ENCODE measurements at regions not wholly inside any gene's neighbourhood (a gene's known extent, or its start where the extent isn't known, plus 50 kb on each side); places are given as distances from the start of the nearest gene placed in this dataset.

DNA sequence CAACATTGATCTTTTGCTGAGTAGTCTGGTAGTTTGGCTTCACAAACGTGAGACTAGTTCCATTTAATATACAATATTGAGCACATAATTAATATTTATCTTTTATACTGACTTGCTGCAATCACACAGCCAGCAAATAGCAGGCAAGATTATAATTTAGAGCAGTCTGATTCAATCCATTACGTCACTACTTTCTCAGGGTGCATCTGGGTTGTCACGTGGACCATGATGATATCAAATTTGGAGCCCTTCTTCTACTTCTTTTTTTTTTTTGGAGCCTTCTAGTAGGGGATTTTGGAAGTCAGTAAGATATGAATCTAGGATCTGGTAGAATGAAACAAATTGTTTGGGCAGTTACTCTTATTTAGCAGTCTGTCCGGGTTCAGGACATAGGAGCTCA is 100.6 kb upstream of the SLC5A9 start:
- TF ChIP-seq, protein P1, sequence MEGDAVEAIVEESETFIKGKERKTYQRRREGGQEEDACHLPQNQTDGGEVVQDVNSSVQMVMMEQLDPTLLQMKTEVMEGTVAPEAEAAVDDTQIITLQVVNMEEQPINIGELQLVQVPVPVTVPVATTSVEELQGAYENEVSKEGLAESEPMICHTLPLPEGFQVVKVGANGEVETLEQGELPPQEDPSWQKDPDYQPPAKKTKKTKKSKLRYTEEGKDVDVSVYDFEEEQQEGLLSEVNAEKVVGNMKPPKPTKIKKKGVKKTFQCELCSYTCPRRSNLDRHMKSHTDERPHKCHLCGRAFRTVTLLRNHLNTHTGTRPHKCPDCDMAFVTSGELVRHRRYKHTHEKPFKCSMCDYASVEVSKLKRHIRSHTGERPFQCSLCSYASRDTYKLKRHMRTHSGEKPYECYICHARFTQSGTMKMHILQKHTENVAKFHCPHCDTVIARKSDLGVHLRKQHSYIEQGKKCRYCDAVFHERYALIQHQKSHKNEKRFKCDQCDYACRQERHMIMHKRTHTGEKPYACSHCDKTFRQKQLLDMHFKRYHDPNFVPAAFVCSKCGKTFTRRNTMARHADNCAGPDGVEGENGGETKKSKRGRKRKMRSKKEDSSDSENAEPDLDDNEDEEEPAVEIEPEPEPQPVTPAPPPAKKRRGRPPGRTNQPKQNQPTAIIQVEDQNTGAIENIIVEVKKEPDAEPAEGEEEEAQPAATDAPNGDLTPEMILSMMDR (IDR thresholded peaks at IDR 0.05) = no peak
- H3K27me3 Mint-ChIP-seq (ENCODE audit: low read depth, poor library complexity) = peaks cover 14% of the 10 kb centered on the region
- H3K9me3 Mint-ChIP-seq = peaks cover 12% of the 10 kb centered on the region
- H3K4me3 Mint-ChIP-seq = no peak overlapping the region
- H3K4me1 Mint-ChIP-seq = no peaks in the 10 kb centered on the region
- DNase-seq = no peak
- no peaks in the 10 kb centered on the region for H3K36me3 Mint-ChIP-seq (ENCODE audit: low read depth)
- H3K27ac Mint-ChIP-seq = no peak overlapping the region

DNA sequence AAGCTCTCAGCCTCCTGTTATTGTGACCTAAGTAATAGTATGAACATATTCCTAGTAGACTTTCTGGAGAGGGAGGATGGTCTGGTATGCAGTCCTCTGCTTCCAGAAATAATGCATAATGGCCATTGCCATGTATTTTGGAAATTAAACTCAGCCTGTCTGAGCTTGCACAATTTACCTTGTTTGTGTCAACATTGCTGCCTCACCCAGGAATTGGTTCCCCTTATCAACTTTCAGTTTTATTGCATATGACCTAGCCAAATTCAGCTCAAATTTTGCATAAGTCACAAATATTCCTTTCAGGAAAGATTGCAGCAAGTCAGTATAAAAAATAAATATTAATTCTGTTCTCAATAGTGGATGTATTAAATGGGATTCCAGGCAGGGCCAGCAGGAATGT is 101.9 kb upstream of the SLC5A9 start:
- peaks cover 17% of the 10 kb centered on the region for H3K27me3 Mint-ChIP-seq (ENCODE audit: low read depth, poor library complexity)
- DNase-seq = no peak
- no peaks in the 10 kb centered on the region for H3K36me3 Mint-ChIP-seq (ENCODE audit: low read depth)
- H3K9me3 Mint-ChIP-seq = peaks cover 16% of the 10 kb centered on the region
- peaks cover 8% of the 10 kb centered on the region for H3K4me1 Mint-ChIP-seq
- no peak overlapping the region for H3K4me3 Mint-ChIP-seq
- no peak overlapping the region for H3K27ac Mint-ChIP-seq
- TF ChIP-seq, protein P1 (IDR thresholded peaks at IDR 0.05) = no peak

DNA sequence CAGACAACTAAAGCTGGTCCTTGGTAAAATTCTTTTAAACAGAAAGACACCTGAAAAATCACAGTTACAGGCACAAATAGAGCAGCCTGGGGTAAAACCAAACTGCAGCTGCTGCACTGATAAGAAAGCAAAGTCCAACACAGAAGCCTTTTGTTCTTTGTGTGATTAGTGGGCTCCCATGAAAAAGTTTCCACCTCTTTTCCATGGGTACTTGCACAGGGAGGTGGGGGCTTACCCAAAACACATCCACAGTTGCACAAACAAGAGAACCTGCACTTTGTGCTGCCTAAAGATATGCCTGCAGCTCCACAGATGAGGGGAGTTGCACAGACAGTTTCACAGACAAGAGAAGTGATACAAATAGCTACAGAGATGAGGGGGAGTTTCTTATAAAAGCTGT is 106.7 kb upstream of the SLC5A9 start:
- Mint-ChIP-seq H3K4me1 (peaks cover 24% of the 10 kb centered on the region), H3K27ac (no peak overlapping the region), H3K36me3 (ENCODE audit: low read depth) (no peaks in the 10 kb centered on the region), H3K4me3 (no peak overlapping the region), H3K9me3 (peaks cover 15% of the 10 kb centered on the region), H3K27me3 (ENCODE audit: low read depth, poor library complexity) (peaks cover 14% of the 10 kb centered on the region)
- TF ChIP-seq, protein P1 (IDR thresholded peaks at IDR 0.05) = no peak
- no peak for DNase-seq

DNA sequence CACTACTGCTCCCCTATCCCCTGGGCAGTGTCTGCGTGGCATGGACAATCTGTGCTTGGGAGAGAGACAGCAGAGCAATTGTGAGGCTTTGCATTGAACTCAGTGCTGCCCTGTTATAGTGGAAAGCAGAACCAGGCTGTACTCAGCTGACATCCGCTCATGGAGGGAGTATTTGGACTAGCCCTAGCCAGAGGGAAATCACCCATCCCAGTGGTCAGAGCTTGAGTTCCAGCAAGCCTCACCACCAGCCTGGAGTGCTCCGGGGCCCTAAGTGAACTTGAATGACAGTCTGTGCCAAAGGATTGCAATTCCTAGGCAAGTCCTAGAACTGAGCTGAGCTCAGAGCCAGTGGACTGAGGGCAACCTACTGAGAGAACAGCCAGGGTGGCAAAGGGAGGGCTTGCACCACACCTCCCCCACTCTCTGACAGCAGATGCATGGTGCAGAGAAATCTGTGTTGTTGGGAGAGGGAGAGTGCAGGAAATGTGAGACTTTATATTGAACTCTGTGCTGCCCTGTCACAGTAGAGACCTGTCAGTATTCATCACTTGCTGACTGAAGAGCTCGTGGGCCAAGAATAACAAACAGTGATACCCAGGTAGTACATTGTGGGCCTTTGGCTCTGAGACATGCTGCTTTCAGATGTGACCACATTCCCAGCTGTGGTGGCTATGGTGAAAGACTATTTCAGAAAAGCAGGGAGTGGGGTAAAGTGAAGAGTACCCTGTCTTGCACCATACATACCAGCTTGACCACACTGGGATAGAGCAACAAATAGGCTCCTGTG is 107.7 kb upstream of the SLC5A9 start:
- no peaks in the 10 kb centered on the region for H3K36me3 Mint-ChIP-seq (ENCODE audit: low read depth)
- peaks cover 24% of the 10 kb centered on the region for H3K4me1 Mint-ChIP-seq
- TF ChIP-seq, protein P1 (IDR thresholded peaks at IDR 0.05) = no peak
- DNase-seq = no peak
- peaks cover 21% of the 10 kb centered on the region for H3K27me3 Mint-ChIP-seq (ENCODE audit: low read depth, poor library complexity)
- H3K4me3 Mint-ChIP-seq = peak overlapping the region; percentile 36
- H3K9me3 Mint-ChIP-seq = peaks cover 15% of the 10 kb centered on the region
- peak overlapping the region; percentile 34 for H3K27ac Mint-ChIP-seq

DNA sequence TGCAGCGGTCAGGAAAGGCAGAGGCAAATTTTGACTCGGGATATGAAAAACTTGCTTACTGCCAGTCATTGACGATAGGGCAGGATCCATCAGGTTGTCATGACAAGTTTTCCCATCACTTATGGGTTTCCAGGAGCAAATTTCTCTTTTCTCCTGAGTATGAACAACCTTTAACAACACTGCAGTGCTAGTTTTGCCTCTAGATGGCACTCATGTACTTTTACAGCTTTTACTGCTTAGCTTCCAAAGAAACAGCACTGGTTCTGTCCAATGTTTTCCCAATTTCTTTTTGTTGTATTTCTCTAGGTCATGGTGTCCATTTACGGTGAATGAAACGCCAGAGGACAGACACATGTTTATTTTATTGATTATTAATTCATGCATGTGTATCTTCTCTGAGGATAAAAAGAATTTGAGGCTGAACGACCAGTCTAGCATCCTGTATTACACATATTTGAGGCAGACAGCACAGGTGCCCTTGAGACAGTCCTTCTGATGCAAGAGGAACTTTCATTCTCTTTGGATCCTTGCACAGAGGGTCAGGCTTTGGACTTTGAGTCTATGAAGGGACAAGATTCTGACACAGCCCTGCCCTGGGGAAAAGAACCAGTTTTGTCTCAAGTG is 112.3 kb upstream of the TRABD2B start:
- H3K27me3 Mint-ChIP-seq (ENCODE audit: low read depth, poor library complexity) = peaks cover 31% of the 10 kb centered on the region
- TF ChIP-seq, protein P1 (IDR thresholded peaks at IDR 0.05) = peak; percentile 93
- H3K9me3 Mint-ChIP-seq = no peaks in the 10 kb centered on the region
- H3K27ac Mint-ChIP-seq = no peak overlapping the region
- peak; percentile 38 for DNase-seq
- peaks cover 15% of the 10 kb centered on the region for H3K4me1 Mint-ChIP-seq
- H3K4me3 Mint-ChIP-seq = no peak overlapping the region
- no peaks in the 10 kb centered on the region for H3K36me3 Mint-ChIP-seq (ENCODE audit: low read depth)

All from nephron progenitor cell (in vitro differentiated cells).